Activated naive CD4-positive, alpha-beta T cell treated with anti-CD3 and anti-CD28 coated beads, Interleukin-2, amount 10 ng/mL, durations not matched to agents 7 days and 5 days (primary cell): ENCODE measurements at regions not wholly inside any gene's neighbourhood (a gene's known extent, or its start where the extent isn't known, plus 50 kb on each side); places are given as distances from the start of the nearest gene placed in this dataset.
"Not testable (repeated sequence)": the region's sequence is repeated elsewhere in the genome, so short reads cannot be mapped to it uniquely, and the experiment has no call there.

Experiments used
- CTCF ChIA-PET: fragments of 350-600 bp; sonication (Branson Sonifier 250); formaldehyde crosslinking; loops from one replicate; lab custom pipeline; 2021; ENCODE audit warnings: antibody characterized with exemption; lab: Charles Lee
- DNase-seq: peaks from one replicate; pipeline ENCODE4 v3.0.0-alpha.2; 2020
- H3K27ac Mint-ChIP-seq: one replicate; pipeline ENCODE4 v1.8.0; 2021; ENCODE audit warnings: mild to moderate bottlenecking, moderate library complexity, mixed read lengths
- H3K27me3 Mint-ChIP-seq: one replicate; pipeline ENCODE4 v1.8.0; 2021; ENCODE audit warnings: mild to moderate bottlenecking, mixed read lengths
- H3K36me3 Mint-ChIP-seq: one replicate; pipeline ENCODE4 v1.8.0; 2021; ENCODE audit warnings: mixed read lengths
- H3K4me1 Mint-ChIP-seq: one replicate; pipeline ENCODE4 v1.8.0; 2021; ENCODE audit warnings: mixed read lengths
- H3K4me3 Mint-ChIP-seq: one replicate; pipeline ENCODE4 v1.8.0; 2021; ENCODE audit warnings: mild to moderate bottlenecking, moderate library complexity, mixed read lengths
- H3K9me3 Mint-ChIP-seq: one replicate; pipeline ENCODE4 v1.8.0; 2021; ENCODE audit warnings: mixed read lengths

DNA sequence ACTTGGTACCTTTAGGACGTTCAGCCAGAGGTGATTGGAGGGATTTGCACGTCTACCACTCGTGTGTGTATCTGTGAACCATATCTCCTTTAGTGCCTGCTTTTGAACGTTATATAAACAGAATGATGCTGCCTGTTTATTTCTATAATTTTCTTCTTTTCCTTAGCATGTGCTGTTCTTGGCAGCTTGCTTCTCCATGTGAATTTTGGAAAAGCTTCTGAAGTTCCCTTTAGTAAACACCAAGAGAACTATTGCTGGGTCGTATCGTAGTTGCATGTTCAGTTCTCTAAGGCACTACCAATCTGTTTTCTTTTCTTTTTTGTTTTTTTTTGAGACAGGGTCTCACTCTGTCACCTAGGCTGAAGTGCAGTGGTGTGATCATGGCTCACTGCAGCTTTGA is 73.8 kb upstream of the FANCC start:
- CTCF ChIA-PET: interaction anchor here (0.7 kb wide), 1 partner anchor 9 kb away, joined by 4 read pairs; no protein-coding TSS in a partner anchor
- H3K9me3 Mint-ChIP-seq: not testable (repeated sequence)

GRCh38 chr9:95389373-95389772 is 71.9 kb upstream of the FANCC start:
- DNase-seq: no peak
- H3K27me3 Mint-ChIP-seq: peaks cover 23% of the 10 kb centered on the region
- no peaks in the 10 kb centered on the region for H3K4me1 Mint-ChIP-seq
- no peak overlapping the region for H3K4me3 Mint-ChIP-seq
- CTCF ChIA-PET: no interaction called here
- H3K36me3 Mint-ChIP-seq: no peaks in the 10 kb centered on the region
- no peaks in the 10 kb centered on the region for H3K9me3 Mint-ChIP-seq
- H3K27ac Mint-ChIP-seq: no peak overlapping the region

More for the DNA sequence above, 73.8 kb upstream of the FANCC start:
- H3K27me3 Mint-ChIP-seq: peaks cover 19% of the 10 kb centered on the region
- not testable (repeated sequence) for H3K4me3 Mint-ChIP-seq, H3K36me3 Mint-ChIP-seq, H3K4me1 Mint-ChIP-seq, H3K27ac Mint-ChIP-seq, DNase-seq

GRCh38 chr9:95386843-95387242 is 69.3 kb upstream of the FANCC start:
- peaks cover 36% of the 10 kb centered on the region for H3K27me3 Mint-ChIP-seq
- H3K4me3 Mint-ChIP-seq: no peak overlapping the region
- no peaks in the 10 kb centered on the region for H3K4me1 Mint-ChIP-seq
- CTCF ChIA-PET: interaction anchor here (1.0 kb wide), 1 partner anchor 124 kb away, joined by 3 read pairs; no protein-coding TSS in a partner anchor
- no peak overlapping the region for H3K27ac Mint-ChIP-seq
- no peak for DNase-seq
- no peaks in the 10 kb centered on the region for H3K36me3 Mint-ChIP-seq
- no peaks in the 10 kb centered on the region for H3K9me3 Mint-ChIP-seq

DNA sequence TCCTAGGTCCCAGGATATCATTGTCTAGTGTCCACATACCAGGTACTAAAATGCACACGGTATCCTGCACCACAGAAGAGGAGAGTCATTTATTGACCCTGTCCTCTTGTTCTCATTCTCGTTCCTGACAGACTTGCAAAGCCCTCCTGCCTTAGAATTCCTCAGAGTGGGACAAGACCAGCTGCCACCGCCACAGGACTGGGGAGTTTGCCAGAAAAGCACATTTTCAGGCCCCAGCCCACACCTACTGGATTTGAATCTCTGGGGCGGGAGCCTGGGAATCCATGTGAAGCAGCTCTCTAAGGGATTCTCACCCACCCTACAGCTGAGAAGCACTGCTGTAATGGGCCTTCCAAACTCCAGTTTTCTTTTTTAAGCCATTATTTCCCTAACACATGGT is 68.0 kb upstream of the FANCC start:
- no peak overlapping the region for H3K27ac Mint-ChIP-seq
- H3K9me3 Mint-ChIP-seq: no peaks in the 10 kb centered on the region
- no peak for DNase-seq
- peaks cover 45% of the 10 kb centered on the region for H3K27me3 Mint-ChIP-seq
- no peaks in the 10 kb centered on the region for H3K36me3 Mint-ChIP-seq
- CTCF ChIA-PET: no interaction called here
- no peak overlapping the region for H3K4me3 Mint-ChIP-seq
- H3K4me1 Mint-ChIP-seq: no peaks in the 10 kb centered on the region

DNA sequence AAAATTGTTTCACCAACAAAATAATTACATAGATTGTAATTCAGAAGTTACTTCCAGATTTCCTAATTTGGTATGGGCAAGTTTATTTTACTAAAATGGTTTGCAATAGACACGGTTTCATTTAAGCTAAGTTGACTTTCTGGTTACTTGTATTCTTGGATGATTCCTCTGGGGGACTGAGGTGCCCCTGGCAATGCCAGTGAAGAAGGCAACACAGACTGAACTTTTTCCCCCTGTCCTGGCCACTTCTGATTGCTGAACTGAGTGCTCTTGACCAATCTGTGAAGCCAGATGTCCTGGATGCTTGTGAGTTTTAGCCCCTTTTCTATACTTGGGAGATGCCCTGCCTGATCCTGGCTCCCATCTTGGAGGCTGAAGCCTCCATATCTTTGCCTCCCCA is 66.3 kb upstream of the FANCC start:
- H3K4me3 Mint-ChIP-seq: no peak overlapping the region
- DNase-seq: no peak
- H3K4me1 Mint-ChIP-seq: no peaks in the 10 kb centered on the region
- CTCF ChIA-PET: no interaction called here
- H3K9me3 Mint-ChIP-seq: no peaks in the 10 kb centered on the region
- peaks cover 56% of the 10 kb centered on the region for H3K27me3 Mint-ChIP-seq
- H3K27ac Mint-ChIP-seq: no peak overlapping the region
- no peaks in the 10 kb centered on the region for H3K36me3 Mint-ChIP-seq

DNA sequence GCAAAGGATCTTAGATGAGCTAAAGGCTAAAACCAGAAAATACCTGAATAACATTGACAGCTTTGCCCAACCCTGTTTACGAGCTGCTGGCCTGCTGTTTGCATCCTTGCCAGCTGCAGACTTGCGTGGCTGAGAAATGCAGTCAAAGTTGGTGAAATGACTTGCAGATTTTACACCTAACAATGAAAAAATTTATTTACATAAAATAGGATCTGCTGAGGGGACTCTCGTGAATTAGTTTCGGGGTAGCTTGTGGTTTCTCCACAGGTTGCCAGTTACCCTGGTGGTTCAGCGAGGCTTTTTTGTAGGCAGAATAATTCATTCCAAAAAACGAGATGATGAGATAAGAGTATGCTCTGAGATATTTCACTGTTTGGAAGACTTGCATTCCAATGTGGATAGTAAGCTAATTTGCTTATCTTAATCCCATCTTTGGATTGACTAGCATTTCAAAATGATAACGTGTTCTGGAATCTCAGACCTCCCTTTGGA is 65.7 kb upstream of the FANCC start:
- H3K27ac Mint-ChIP-seq: no peak overlapping the region
- CTCF ChIA-PET: no interaction called here
- DNase-seq: no peak

DNA sequence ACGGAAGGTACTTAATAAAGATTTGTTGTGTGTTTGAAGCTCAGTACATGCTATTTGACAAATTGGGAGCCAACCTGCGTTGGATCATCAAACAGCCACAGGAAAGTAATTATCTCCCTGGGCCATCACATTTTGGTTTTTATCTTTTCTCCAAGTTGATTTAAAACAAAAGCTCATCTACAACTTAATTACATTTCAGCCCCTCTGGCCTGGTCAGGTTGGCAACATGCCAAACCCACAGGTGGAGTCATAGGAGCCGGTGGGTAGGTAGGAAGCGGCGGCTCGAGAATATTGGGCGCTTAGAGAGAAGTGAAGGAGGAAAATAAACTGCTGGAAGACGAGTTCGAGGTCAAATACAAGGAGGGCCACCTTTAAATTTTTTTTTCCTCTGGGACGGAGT is 64.9 kb upstream of the FANCC start:
- Mint-ChIP-seq H3K27ac (no peak overlapping the region), H3K4me1 (no peaks in the 10 kb centered on the region), H3K36me3 (no peaks in the 10 kb centered on the region), H3K9me3 (no peaks in the 10 kb centered on the region), H3K4me3 (no peak overlapping the region), H3K27me3 (peaks cover 55% of the 10 kb centered on the region)
- DNase-seq: no peak
- CTCF ChIA-PET: interaction anchor here (0.7 kb wide), 1 partner anchor 9 kb away, joined by 4 read pairs; no protein-coding TSS in a partner anchor

More for the DNA sequence above, 65.7 kb upstream of the FANCC start:
- Mint-ChIP-seq H3K36me3 (no peaks in the 10 kb centered on the region), H3K4me1 (no peaks in the 10 kb centered on the region), H3K27me3 (peaks cover 55% of the 10 kb centered on the region), H3K4me3 (no peak overlapping the region), H3K9me3 (no peaks in the 10 kb centered on the region)

GRCh38 chr9:95381221-95381620 is 63.7 kb upstream of the FANCC start:
- no peaks in the 10 kb centered on the region for H3K9me3 Mint-ChIP-seq
- no peaks in the 10 kb centered on the region for H3K4me1 Mint-ChIP-seq
- H3K27me3 Mint-ChIP-seq: peaks cover 48% of the 10 kb centered on the region
- no peak overlapping the region for H3K27ac Mint-ChIP-seq
- H3K36me3 Mint-ChIP-seq: no peaks in the 10 kb centered on the region
- H3K4me3 Mint-ChIP-seq: no peak overlapping the region
- DNase-seq: no peak
- CTCF ChIA-PET: interaction anchor here (1.2 kb wide), 1 partner anchor 11 kb away, joined by 3 read pairs; no protein-coding TSS in a partner anchor

- H3K4me1 Mint-ChIP-seq: no peaks in the 10 kb centered on the region
Measured at GRCh38 chr9:95379630-95380029, 62.1 kb upstream of the FANCC start.

DNA sequence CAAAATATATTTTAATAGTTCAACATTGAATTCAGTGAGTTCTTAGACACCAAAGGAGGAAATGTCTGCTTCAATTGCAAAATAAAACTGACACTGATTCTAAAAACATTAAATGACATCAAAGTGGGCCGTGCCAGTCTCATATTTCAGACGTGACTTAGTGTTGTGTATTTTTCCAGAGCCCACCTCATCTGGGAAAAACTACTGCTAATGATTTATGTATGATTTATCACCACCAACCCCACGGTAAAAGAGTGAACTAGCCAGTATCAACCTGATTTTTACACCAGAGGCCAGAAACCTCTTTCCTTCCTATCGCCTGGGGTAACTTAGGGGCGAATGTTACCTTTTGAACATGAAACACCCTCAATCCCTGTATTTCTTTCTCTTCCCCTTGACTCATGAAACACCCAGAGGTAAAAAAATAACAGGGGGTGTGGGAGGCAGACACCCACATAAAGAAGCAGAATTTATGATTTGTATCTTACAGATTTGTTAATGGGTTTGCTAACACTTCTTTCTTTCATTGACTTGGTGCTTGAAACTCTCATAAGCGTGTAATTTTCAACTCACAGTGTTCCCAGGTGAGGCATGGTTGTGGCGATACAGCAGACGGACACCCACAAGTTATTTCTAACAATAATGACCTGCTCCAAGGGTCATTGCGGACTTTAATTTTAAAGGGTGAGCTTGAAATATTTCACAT is 56.4 kb upstream of the FANCC start:
- Mint-ChIP-seq H3K4me1 (no peaks in the 10 kb centered on the region), H3K27ac (no peak overlapping the region), H3K9me3 (no peaks in the 10 kb centered on the region), H3K36me3 (no peaks in the 10 kb centered on the region), H3K27me3 (peaks cover 41% of the 10 kb centered on the region), H3K4me3 (no peak overlapping the region)
- CTCF ChIA-PET: no interaction called here
- no peak for DNase-seq

More at GRCh38 chr9:95379630-95380029, 62.1 kb upstream of the FANCC start:
- DNase-seq: peak; percentile 51
- no peaks in the 10 kb centered on the region for H3K36me3 Mint-ChIP-seq
- H3K9me3 Mint-ChIP-seq: no peaks in the 10 kb centered on the region
- H3K4me3 Mint-ChIP-seq: no peak overlapping the region
- CTCF ChIA-PET: interaction anchor here (1.8 kb wide), 1 partner anchor 838 kb away, joined by 7 read pairs; no protein-coding TSS in a partner anchor
- H3K27ac Mint-ChIP-seq: no peak overlapping the region
- peaks cover 48% of the 10 kb centered on the region for H3K27me3 Mint-ChIP-seq

DNA sequence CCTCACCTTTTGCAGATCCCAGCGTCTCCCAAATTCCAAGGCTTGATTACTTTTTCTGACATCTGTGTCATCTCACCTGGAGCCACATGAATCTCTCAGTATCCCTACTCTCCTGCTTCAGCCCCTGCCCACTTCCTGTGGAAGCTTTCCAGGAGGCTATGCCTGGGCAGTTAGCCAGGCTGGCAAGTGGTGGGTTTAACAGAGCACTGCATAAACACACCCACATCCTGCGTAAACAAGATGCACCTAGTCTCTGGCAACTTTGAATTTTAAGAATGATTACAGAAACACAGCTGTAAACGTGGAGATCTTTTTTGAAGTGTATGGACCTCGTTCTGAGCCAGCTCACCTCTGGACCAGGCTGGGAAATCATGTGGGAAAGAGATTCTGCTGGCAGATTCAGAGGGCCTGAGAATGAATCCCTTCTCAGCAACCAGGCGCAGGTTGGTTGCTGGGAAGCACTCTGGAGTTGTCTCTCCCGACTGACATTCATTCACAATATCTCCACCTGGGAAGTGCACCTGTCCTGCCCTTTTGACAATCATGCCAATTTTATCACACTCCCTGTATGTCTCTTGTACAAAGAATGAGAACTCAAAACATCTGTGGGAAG is 55.7 kb upstream of the FANCC start:
- DNase-seq: no peak
- Mint-ChIP-seq H3K27ac (no peak overlapping the region), H3K27me3 (peaks cover 45% of the 10 kb centered on the region), H3K4me1 (no peaks in the 10 kb centered on the region), H3K4me3 (no peak overlapping the region), H3K36me3 (no peaks in the 10 kb centered on the region), H3K9me3 (no peaks in the 10 kb centered on the region)
- CTCF ChIA-PET: no interaction called here

GRCh38 chr9:95370064-95370463 is 52.6 kb upstream of the FANCC start:
- no peaks in the 10 kb centered on the region for H3K36me3 Mint-ChIP-seq
- H3K27ac Mint-ChIP-seq: no peak overlapping the region
- DNase-seq: no peak
- no peaks in the 10 kb centered on the region for H3K4me1 Mint-ChIP-seq
- CTCF ChIA-PET: no interaction called here
- H3K4me3 Mint-ChIP-seq: no peak overlapping the region
- H3K9me3 Mint-ChIP-seq: no peaks in the 10 kb centered on the region
- H3K27me3 Mint-ChIP-seq: peaks cover 63% of the 10 kb centered on the region

GRCh38 chr9:95368377-95369160 is 51.1 kb upstream of the FANCC start:
- H3K27me3 Mint-ChIP-seq: peaks cover 62% of the 10 kb centered on the region
- CTCF ChIA-PET: no interaction called here
- H3K4me3 Mint-ChIP-seq: no peak overlapping the region

More at GRCh38 chr9:95368377-95369160, 51.1 kb upstream of the FANCC start:
- Mint-ChIP-seq H3K9me3 (no peaks in the 10 kb centered on the region), H3K36me3 (no peaks in the 10 kb centered on the region), H3K4me1 (no peaks in the 10 kb centered on the region), H3K27ac (no peak overlapping the region)
- DNase-seq: no peak
